Vagina (tissue), 2 donors: ENCODE measurements at regions not wholly inside any gene's neighbourhood (a gene's known extent, or its start where the extent isn't known, plus 50 kb on each side); places are given as distances from the start of the nearest gene placed in this dataset.
"Not testable (repeated sequence)": the region's sequence is repeated elsewhere in the genome, so short reads cannot be mapped to it uniquely, and the experiment has no call there.

Source experiments
- CTCF ChIP-seq, 3 experiments: fragments of 450-650 bp in 2 of 3; fragments of 200-600 bp in 1 of 3; sonication (generic) in 1 of 3; IDR thresholded peaks; one replicate each; pipeline ENCODE4 v1.5.1; 2017 to 2019; ENCODE audit warnings: antibody characterized with exemption in 3 of 3, mild to moderate bottlenecking in 2 of 3, moderate library complexity in 2 of 3
- POLR2A ChIP-seq, 2 donors: fragments of 450-650 bp; IDR thresholded peaks; one replicate each; pipeline ENCODE4 v1.6.1; 2017; ENCODE audit warnings: antibody characterized with exemption in 2 of 2, mild to moderate bottlenecking in 2 of 2, moderate library complexity in 2 of 2
- POLR2AphosphoS5 ChIP-seq, 2 donors: sonication (generic); formaldehyde crosslinking; IDR thresholded peaks; one replicate each; pipeline ENCODE4 v1.9.0; 2017; ENCODE audit warnings: antibody characterized with exemption in 2 of 2, mild to moderate bottlenecking in 2 of 2, low read depth in 1 of 2; ENCODE audit not compliant: insufficient read depth in 1 of 2

GRCh38 chr7:54454700-54455099 is 87.5 kb upstream of the VSTM2A start:
- TF ChIP-seq POLR2AphosphoS5 (IDR thresholded peaks at IDR 0.05; ENCODE audit: insufficient read depth in 1 of 2, low read depth in 1 of 2); CTCF (IDR thresholded peaks at IDR 0.05); POLR2A (IDR thresholded peaks at IDR 0.05): not testable (repeated sequence)
